SK-N-SH (cell line): ENCODE measurements at regions not wholly inside any gene's neighbourhood (a gene's known extent, or its start where the extent isn't known, plus 50 kb on each side); places are given as distances from the start of the nearest gene placed in this dataset.

ENCODE experiments used
- CTCF ChIA-PET: fragments of 300-600, 350-600 bp; formaldehyde crosslinking; extraction: SDS; loops from one replicate; lab custom pipeline; 2021; lab: Yijun Ruan, JAX
- POLR2A ChIA-PET: fragments of 350-600 bp; sonication (Branson Sonifier 250); formaldehyde crosslinking; extraction: SDS; loops from one replicate; lab custom pipeline; 2020; ENCODE audit warnings: antibody characterized with exemption, inconsistent platforms; lab: Yijun Ruan, JAX
- DNase-seq: peaks from one replicate; pipeline ENCODE4 v3.0.0; 2012
- H2AFZ ChIP-seq: fragments of 200-600 bp; sonication (generic); 2 replicates; pipeline ENCODE4 v1.8.1; 2016; ENCODE audit warnings: antibody characterized with exemption, mild to moderate bottlenecking, low read depth
- H3F3A ChIP-seq: fragments of 200-600 bp; sonication (generic); replicated peaks from 2 replicates; pipeline ENCODE3; 2016; ENCODE audit warnings: antibody characterized with exemption, mild to moderate bottlenecking; ENCODE audit not compliant: insufficient read depth
- H3K27ac ChIP-seq, 2 experiments: fragments of 200-500 bp in 1 of 2; fragments of 200-600 bp in 1 of 2; sonication (Bioruptor generic) in 1 of 2; sonication (generic), shearing (Covaris generic) in 1 of 2; 2 replicates each; pipeline versions ENCODE4 v1.5.1 to v1.6.1; 2014 to 2016; ENCODE audit warnings: low read depth in 2 of 2, inconsistent platforms in 1 of 2, low read length in 1 of 2, mild to moderate bottlenecking in 1 of 2, mixed read lengths in 1 of 2
- H3K27me3 ChIP-seq: fragments of 200-600 bp; sonication (generic), shearing (Covaris generic); 2 replicates; pipeline ENCODE4 v1.6.1; 2016; ENCODE audit warnings: mixed run types; ENCODE audit not compliant: insufficient read depth
- H3K36me3 ChIP-seq, 2 experiments: fragments of 200-500 bp in 1 of 2; fragments of 200-600 bp in 1 of 2; sonication (Bioruptor generic) in 1 of 2; sonication (generic) in 1 of 2; replicated peaks in 1 of 2; 2 replicates each; pipeline versions ENCODE3 to v1.5.1; 2014 to 2016; ENCODE audit warnings: low read length in 1 of 2, mild to moderate bottlenecking in 1 of 2; ENCODE audit not compliant: insufficient read depth in 2 of 2, control insufficient read depth in 1 of 2
- H3K4me1 ChIP-seq, 2 experiments: fragments of 200-500 bp in 1 of 2; fragments of 200-600 bp in 1 of 2; sonication (Bioruptor generic) in 1 of 2; sonication (generic), shearing (Covaris generic) in 1 of 2; 2 replicates each; pipeline versions ENCODE4 v1.5.1 to v1.6.1; 2014 to 2016; ENCODE audit warnings: low read depth in 1 of 2, low read length in 1 of 2, mixed run types in 1 of 2; ENCODE audit not compliant: insufficient read depth in 2 of 2, control insufficient read depth in 1 of 2
- H3K4me2 ChIP-seq: fragments of 200-600 bp; sonication (generic), shearing (Covaris generic); 2 replicates; pipeline ENCODE4 v1.6.1; 2017; ENCODE audit warnings: mixed run types
- H3K4me3 ChIP-seq, 2 experiments: fragments of 200-500 bp in 1 of 2; fragments of 200-600 bp in 1 of 2; sonication (Bioruptor generic) in 1 of 2; sonication (generic), shearing (Covaris generic) in 1 of 2; 2 replicates each; pipeline versions ENCODE4 v1.5.1 to v1.8.1; 2014 to 2016; ENCODE audit warnings: low read depth in 2 of 2, inconsistent platforms in 1 of 2, low read length in 1 of 2, mild to moderate bottlenecking in 1 of 2, mixed read lengths in 1 of 2, moderate library complexity in 1 of 2
- H3K79me2 ChIP-seq: fragments of 200-600 bp; sonication (generic); 2 replicates; pipeline ENCODE4 v1.8.1; 2017; ENCODE audit warnings: mild to moderate bottlenecking; ENCODE audit not compliant: insufficient read depth
- H3K9ac ChIP-seq: fragments of 200-600 bp; sonication (generic); 2 replicates; pipeline ENCODE4 v1.6.1; 2017; ENCODE audit warnings: mixed run types
- H3K9me2 ChIP-seq: fragments of 200-600 bp; sonication (generic); 2 replicates; pipeline ENCODE4 v1.6.1; 2017; ENCODE audit warnings: mixed run types
- H3K9me3 ChIP-seq: fragments of 200-600 bp; sonication (generic); 2 replicates; pipeline ENCODE4 v1.6.1; 2017; ENCODE audit warnings: mixed run types, mild to moderate bottlenecking, moderate library complexity
- H4K20me1 ChIP-seq: fragments of 200-600 bp; sonication (generic); 2 replicates; pipeline ENCODE4 v1.6.1; 2017; ENCODE audit warnings: mild to moderate bottlenecking, mixed run types; ENCODE audit not compliant: insufficient read depth
- ELF1 ChIP-seq: IDR thresholded peaks from 2 replicates; pipeline ENCODE4 v1.4.0; 2012
- EP300 ChIP-seq, 2 experiments: IDR thresholded peaks; 2 replicates each; pipeline versions ENCODE4 v1.4.0 to v1.6.1; 2012; ENCODE audit warnings: borderline replicate concordance in 1 of 2, low read depth in 1 of 2, low read length in 1 of 2
- FOSL2 ChIP-seq: IDR thresholded peaks from 2 replicates; pipeline ENCODE4 v1.4.0; 2012; ENCODE audit warnings: low read depth, mild to moderate bottlenecking, moderate library complexity, borderline replicate concordance
- FOXJ3 ChIP-seq: sonication (generic); formaldehyde crosslinking; IDR thresholded peaks from 2 replicates; pipeline ENCODE4 v1.5.1; 2020; ENCODE audit warnings: mild to moderate bottlenecking, missing genetic modification reagents
- GATA2 ChIP-seq: sonication (generic); formaldehyde crosslinking; IDR thresholded peaks from 2 replicates; pipeline ENCODE4 v1.5.0; 2020; ENCODE audit warnings: mild to moderate bottlenecking, missing genetic modification reagents
- JUND ChIP-seq: IDR thresholded peaks from 2 replicates; pipeline ENCODE4 v1.4.0; 2012
- MEF2A ChIP-seq: IDR thresholded peaks from 2 replicates; pipeline ENCODE4 v1.4.0; 2012; ENCODE audit warnings: low read depth, borderline replicate concordance
- NFIC ChIP-seq: IDR thresholded peaks from 2 replicates; pipeline ENCODE4 v1.4.0; 2012; ENCODE audit warnings: borderline replicate concordance
- NRF1 ChIP-seq: IDR thresholded peaks from 2 replicates; pipeline ENCODE4 v1.6.1; 2012; ENCODE audit warnings: low read depth, mild to moderate bottlenecking, low read length
- POLR2AphosphoS5 ChIP-seq: IDR thresholded peaks from 2 replicates; pipeline ENCODE4 v1.6.1; 2012; ENCODE audit warnings: low read depth, low read length
- RAD21 ChIP-seq: IDR thresholded peaks from 2 replicates; pipeline ENCODE4 v1.6.1; 2012; ENCODE audit warnings: mild to moderate bottlenecking, low read length
- RFX5 ChIP-seq: IDR thresholded peaks from 2 replicates; pipeline ENCODE4 v1.6.1; 2012; ENCODE audit warnings: mild to moderate bottlenecking, improper control_type of control experiment, low read length
- RXRA ChIP-seq: IDR thresholded peaks from 2 replicates; pipeline ENCODE4 v1.4.0; 2012; ENCODE audit warnings: low read depth, mild to moderate bottlenecking, borderline replicate concordance
- SIN3A ChIP-seq: IDR thresholded peaks from 2 replicates; pipeline ENCODE4 v1.6.1; 2012; ENCODE audit warnings: low read depth, mild to moderate bottlenecking, low read length, moderate library complexity, borderline replicate concordance
- TCF12 ChIP-seq: IDR thresholded peaks from 2 replicates; pipeline ENCODE4 v1.4.0; 2012
- USF2 ChIP-seq: fragments of 150-350 bp; IDR thresholded peaks from 2 replicates; pipeline ENCODE4 v1.6.1; 2017; ENCODE audit warnings: antibody characterized with exemption, low read length, low read depth, borderline replicate concordance
- YY1 ChIP-seq: IDR thresholded peaks from 2 replicates; pipeline ENCODE4 v1.4.0; 2012; ENCODE audit warnings: low read depth, mild to moderate bottlenecking
- WGBS: methylation state at CpG from one replicate; pipeline ENCODE4 v1.1.6; 2017; ENCODE audit warnings: low lambda C conversion rate; 5-methylcytosine and 5-hydroxymethylcytosine counted together

DNA sequence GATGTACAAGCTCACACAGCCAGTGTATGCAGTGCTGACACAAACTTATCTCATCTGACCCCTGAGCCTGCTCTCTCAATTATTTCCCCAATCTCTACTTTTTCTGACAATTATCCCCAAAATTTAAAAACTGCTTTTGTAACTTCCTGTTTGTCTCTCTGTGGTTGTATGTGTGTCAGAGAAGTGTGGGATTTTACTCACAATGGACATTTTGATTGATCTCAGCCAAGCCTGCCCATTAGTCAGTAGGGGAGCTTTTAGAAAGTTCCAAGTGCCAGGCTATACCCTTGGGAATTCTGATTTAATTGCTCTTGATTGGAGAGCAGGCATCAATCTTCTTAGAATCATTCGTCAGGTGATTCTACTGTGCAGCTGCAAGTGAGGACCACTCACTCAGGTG is 64.9 kb upstream of the LMNTD1 start:
- Histone ChIP-seq H3F3A (no peaks in the 10 kb centered on the region), H3K9me2 (no peaks in the 10 kb centered on the region), H3K36me3 (no peaks in the 10 kb centered on the region), H2AFZ (no peak overlapping the region), H3K27me3 (no peaks in the 10 kb centered on the region), H3K4me3 (no peak overlapping the region), H3K79me2 (no peaks in the 10 kb centered on the region), H3K9me3 (no peaks in the 10 kb centered on the region), H3K9ac (no peak overlapping the region), H3K4me2 (no peak overlapping the region), H4K20me1 (no peaks in the 10 kb centered on the region), H3K27ac (no peak overlapping the region), H3K4me1 (peaks cover 0 to 7% of the 10 kb centered on the region in 2 experiments; a peak in 1 of 4 replicates)
- WGBS = 83% methylated on average over 1 of the region's 1 CpG
- no peak for DNase-seq
- CTCF ChIA-PET = no interaction called here
- POLR2A ChIA-PET = no interaction called here
- TF ChIP-seq FOXJ3 (CRISPR knock-in tag) = no peak
- TF ChIP-seq RAD21 = no peak
- TF ChIP-seq FOSL2 = no peak
- no peak for TF ChIP-seq POLR2AphosphoS5
- TF ChIP-seq SIN3A = no peak
- TF ChIP-seq USF2 = no peak
- TF ChIP-seq EP300 (IDR thresholded peaks at IDR 0.05; ENCODE audit: borderline replicate concordance in 1 of 2, low read depth in 1 of 2, low read length in 1 of 2) = no peak

DNA sequence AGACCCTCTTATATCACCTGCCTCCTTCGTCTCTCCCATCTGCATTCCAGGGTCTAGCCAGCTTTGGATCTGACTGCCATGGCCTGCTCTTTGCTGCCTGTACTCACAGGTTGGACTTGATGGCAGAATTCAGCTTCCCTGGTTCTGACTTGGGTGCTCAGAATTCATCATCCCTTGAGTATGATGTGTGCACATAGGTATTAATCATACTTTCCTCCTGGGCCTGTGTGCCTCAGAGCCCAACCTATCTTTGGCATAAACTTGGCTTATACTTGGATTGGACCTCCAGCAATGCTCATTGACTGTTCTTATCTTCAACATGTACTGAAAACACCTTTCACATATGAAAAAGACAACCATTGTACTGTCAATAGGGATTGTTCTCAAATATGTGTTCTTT is 70.7 kb upstream of the LMNTD1 start:
- no peak overlapping the region for H3K9ac ChIP-seq
- DNase-seq = no peak
- H3K9me3 ChIP-seq = no peaks in the 10 kb centered on the region
- ChIA-PET CTCF (interaction anchor here (1.1 kb wide), 1 partner anchor 236 kb away, joined by 4 read pairs; no protein-coding TSS in a partner anchor), POLR2A (no interaction called here)
- TF ChIP-seq YY1 (no peak), RAD21 (no peak), SIN3A (no peak), NFIC (no peak), FOSL2 (no peak), USF2 (no peak), RXRA (no peak), GATA2 (CRISPR knock-in tag) (no peak), RFX5 (no peak), JUND (no peak), ELF1 (no peak), NRF1 (no peak), EP300 (IDR thresholded peaks at IDR 0.05; ENCODE audit: borderline replicate concordance in 1 of 2, low read depth in 1 of 2, low read length in 1 of 2) (no peak), MEF2A (no peak), TCF12 (no peak)
- no peaks in the 10 kb centered on the region; a peak in 1 of 4 replicates for H3K4me1 ChIP-seq
- H2AFZ ChIP-seq = no peak overlapping the region
- 88% methylated on average over 1 of the region's 1 CpG for WGBS
- no peaks in the 10 kb centered on the region for H4K20me1 ChIP-seq
- no peak overlapping the region for H3K4me2 ChIP-seq
- H3K79me2 ChIP-seq = no peaks in the 10 kb centered on the region
- no peak overlapping the region for H3K4me3 ChIP-seq
- H3K9me2 ChIP-seq = no peaks in the 10 kb centered on the region
- H3F3A ChIP-seq = no peaks in the 10 kb centered on the region
- H3K27me3 ChIP-seq = no peaks in the 10 kb centered on the region
- H3K36me3 ChIP-seq = no peaks in the 10 kb centered on the region
- H3K27ac ChIP-seq = no peak overlapping the region
